Left lobe of liver (tissue), 2 donors: ENCODE measurements at regions not wholly inside any gene's neighbourhood (a gene's known extent, or its start where the extent isn't known, plus 50 kb on each side); places are given as distances from the start of the nearest gene placed in this dataset.
"Not testable (repeated sequence)": the region's sequence is repeated elsewhere in the genome, so short reads cannot be mapped to it uniquely, and the experiment has no call there.

Experiments
- ATAC-seq: fragments of 200-7000 bp; cut with Tn5 transposase; one replicate; pipeline ENCODE4 v1.9.1; 2020; ENCODE audit warnings: mild to moderate bottlenecking, moderate library complexity
- DNase-seq: peaks from one replicate; pipeline ENCODE4 v3.0.0-alpha.2; 2020; ENCODE audit warnings: low spot score
- donor health status: DM: no; HTN: no; CAD: no; lungs with moderate emphysema.
- donor health status: DM: no; HTN: yes; CAD: no.

- ATAC-seq, DNase-seq: not testable (repeated sequence)
Measured at GRCh38 chrX:89206558-89206957, 459.5 kb downstream of the CPXCR1 start.

GRCh38 chrX:89214773-89215446 lies 467.9 kb downstream of the CPXCR1 start:
- not testable (repeated sequence) for DNase-seq
- ATAC-seq, result peak; percentile 78

- not testable (repeated sequence) for DNase-seq
- peak; percentile 94 for ATAC-seq
Measured at GRCh38 chrX:89215447-89215787, 468.4 kb downstream of the CPXCR1 start.
